Left ventricle myocardium superior (tissue), 1 donor: ENCODE measurements at regions not wholly inside any gene's neighbourhood (a gene's known extent, or its start where the extent isn't known, plus 50 kb on each side); places are given as distances from the start of the nearest gene placed in this dataset.
"Not testable (repeated sequence)": the region's sequence is repeated elsewhere in the genome, so short reads cannot be mapped to it uniquely, and the experiment has no call there.

ENCODE experiments used
- ATAC-seq: fragments of 200-7000 bp; cut with Tn5 transposase; one replicate; pipeline ENCODE4 v1.9.1; 2020; ENCODE audit warnings: mild to moderate bottlenecking, moderate library complexity
- DNase-seq: peaks from one replicate; pipeline ENCODE4 v3.0.0-alpha.2; 2020
- intact Hi-C: fragments of 100-400 bp; cut with micrococcal nuclease; formaldehyde crosslinking; loops from one replicate; pipeline ENCODE4 v1.11.0; 2022
- donor health status: DM: no; HTN: yes; CAD: no; lungs with severe emphysema.

- DNase-seq (no peak), ATAC-seq (no peak)
- intact Hi-C loops, result no loop called here
These were observed 76.6 kb upstream of the CCND2 start for GRCh38 chr12:4196805-4197420.

GRCh38 chr12:4194668-4195067 is 78.9 kb upstream of the CCND2 start:
- DNase-seq, result no peak
- intact Hi-C loops, result no loop called here
- ATAC-seq, result no peak

- DNase-seq, result no peak
- no peak for ATAC-seq
- intact Hi-C loops, result no loop called here
These were observed 79.7 kb upstream of the CCND2 start for GRCh38 chr12:4193821-4194220.

DNA sequence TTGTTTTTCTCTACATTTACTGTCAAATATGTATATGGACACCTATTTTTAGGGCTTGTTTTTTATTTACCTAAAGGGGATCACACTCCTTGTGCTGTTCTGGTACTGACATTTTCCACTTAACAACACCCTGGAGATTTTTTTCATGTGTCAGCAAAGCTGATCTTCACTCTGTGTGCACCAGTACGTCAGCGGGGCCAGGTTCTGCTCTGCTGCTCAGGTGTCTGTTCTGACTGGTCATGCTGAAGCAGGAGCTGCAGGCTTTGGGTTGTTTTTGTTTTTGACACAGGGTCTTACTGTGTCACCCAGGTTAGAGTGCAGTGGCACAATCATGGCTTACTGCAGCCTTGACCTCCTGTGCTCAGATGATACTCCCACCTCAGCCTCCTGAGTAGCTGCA is 81.9 kb upstream of the CCND2 start:
- no peak for ATAC-seq
- intact Hi-C loops, result no loop called here
- DNase-seq, result no peak

- intact Hi-C loops, result no loop called here
- DNase-seq, result no peak
- ATAC-seq, result no peak
These were observed 82.4 kb upstream of the CCND2 start for GRCh38 chr12:4191149-4191548.

- intact Hi-C loops, result no loop called here
- DNase-seq (no peak), ATAC-seq (no peak)
These were observed 83.0 kb upstream of the CCND2 start for GRCh38 chr12:4190366-4191063.

DNA sequence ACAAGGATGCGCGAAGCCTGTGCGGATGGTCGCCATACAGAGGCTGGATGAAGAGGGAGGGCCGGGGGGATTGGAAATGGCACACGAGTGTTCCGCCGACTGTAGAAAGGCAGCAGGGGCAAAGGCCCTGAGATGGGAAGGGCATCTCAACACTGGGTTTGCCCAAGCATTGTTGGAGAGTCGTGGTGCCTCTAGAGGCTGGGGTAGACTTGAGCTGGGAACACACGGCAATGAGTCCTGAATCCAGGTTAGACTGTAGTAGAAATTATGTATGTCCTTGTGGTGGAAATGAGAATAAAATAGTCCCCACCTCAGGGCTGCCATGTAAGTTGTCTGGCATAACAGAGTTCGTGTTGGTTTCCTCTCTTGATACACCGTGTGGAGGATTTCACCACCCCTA is 83.8 kb upstream of the CCND2 start:
- no peak for DNase-seq
- no peak for ATAC-seq
- intact Hi-C loops, result no loop called here

DNA sequence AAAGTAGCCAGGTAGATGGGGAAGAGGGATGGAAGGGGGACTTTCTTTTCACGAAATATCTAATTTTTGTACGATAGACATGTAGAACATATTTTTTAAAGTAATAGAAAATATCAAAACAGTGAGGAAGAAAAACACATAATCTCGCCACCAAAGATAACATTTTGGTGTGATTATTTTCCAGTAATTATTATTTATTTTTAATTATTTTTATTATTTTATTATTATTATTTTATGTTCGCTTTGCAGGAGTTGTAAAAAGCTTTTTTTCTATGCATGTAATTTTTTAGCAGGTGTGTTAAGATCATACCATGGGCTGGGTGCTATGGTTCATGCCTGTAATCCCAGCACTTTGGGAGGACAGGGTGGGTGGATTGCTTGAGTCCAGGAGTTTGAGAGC is 85.6 kb upstream of the CCND2 start:
- ATAC-seq (no peak), DNase-seq (no peak)
- intact Hi-C loops, result no loop called here

DNA sequence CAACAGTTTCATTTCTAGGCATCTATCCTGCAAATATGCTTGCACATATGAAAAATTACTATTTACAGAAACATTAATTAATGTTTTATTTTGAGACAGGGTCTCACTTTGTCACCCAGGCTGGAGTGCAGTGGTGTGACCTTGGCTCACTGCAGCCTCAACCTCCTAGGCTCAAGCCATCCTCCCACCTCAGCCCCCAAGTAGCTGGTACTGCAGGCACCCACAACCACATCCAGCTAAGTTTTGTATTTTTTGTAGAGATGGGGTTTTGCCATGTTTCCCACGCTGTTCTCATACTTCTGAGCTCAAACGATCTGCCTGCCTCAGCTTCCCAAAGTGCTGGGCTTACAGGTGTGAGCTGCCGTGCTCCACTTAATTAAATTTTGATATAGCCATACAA is 86.2 kb upstream of the CCND2 start:
- ATAC-seq, DNase-seq, intact Hi-C loops: not testable (repeated sequence)

DNA sequence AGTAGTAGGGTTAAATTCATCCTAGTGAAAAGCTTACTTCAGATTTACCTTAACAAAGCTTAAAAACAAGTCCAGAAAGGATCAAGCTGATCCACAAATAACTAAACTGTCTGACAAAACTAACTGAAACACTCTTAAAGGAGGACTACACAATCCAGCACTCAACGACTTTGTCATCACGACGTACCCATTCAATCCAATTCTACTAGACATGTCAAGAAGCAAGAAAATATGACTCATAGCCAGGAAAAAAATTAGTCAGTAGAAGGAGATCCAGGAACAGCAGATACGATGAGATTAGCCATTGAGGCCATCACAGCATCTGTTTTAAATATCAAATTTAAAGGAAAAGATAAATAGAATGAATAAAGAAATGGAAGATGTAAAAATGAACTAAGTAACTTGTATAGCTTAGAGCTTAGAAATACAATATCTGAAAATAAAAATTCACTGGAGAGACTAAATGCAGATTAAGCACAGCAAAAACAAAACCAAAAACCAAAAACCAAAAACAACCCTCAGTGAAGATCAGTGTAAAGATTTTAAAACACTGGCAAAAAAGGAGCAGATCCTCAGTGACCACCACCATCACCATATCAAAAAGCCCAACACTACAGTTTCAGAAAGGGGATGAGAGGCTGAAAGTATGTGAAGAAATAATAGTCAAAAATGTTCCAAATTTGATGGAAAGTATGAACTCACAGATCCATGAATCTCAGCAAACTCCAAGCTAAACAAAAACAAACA is 95.0 kb upstream of the CCND2 start:
- ATAC-seq (no peak), DNase-seq (no peak)
- intact Hi-C loops, result no loop called here

- ATAC-seq (no peak), DNase-seq (no peak)
- intact Hi-C loops, result no loop called here
These were observed 96.3 kb upstream of the CCND2 start for GRCh38 chr12:4177262-4177661.

GRCh38 chr12:4176168-4176567 is 97.4 kb upstream of the CCND2 start:
- intact Hi-C loops, result no loop called here
- no peak for DNase-seq
- no peak for ATAC-seq

GRCh38 chr12:4174417-4174816 is 99.1 kb upstream of the CCND2 start:
- DNase-seq (no peak), ATAC-seq (no peak)
- intact Hi-C loops, result no loop called here

DNA sequence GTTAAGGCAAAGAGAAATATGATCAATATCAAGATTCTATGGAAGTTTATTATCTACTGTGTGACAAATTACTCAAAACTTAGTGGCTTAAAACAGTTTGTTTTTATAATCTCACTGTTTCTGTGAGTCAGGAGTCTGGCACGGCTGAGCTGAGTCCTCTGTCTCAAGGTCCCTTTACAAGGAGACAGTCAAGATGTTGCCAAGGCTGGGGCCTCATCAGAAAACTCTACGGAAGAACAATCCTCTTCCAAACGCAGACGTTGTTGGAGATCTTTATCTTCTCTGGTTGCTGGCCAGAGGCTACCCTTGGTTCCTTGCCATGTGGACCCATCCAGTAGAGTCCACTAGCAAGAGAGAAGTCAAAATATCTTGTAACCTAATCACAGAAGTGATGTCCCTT is 100.6 kb upstream of the CCND2 start:
- ATAC-seq (no peak), DNase-seq (no peak)
- intact Hi-C loops, result no loop called here

DNA sequence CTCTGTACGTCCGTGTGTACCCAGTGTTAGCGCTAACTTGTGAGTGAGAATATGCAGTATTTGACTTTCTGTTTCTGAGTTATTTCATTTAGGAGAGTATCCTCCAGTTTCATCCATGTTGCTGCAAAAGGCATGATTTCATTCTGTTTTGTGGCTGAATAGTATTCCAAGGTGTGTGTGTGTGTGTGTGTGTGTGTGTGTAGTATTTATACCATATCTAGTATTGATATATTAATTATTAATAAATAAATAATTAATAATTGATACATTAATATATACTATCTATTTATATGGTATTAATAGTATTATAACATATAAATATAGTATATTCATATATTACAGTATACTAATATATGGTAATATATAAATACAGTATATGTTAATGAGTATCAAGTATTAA is 101.8 kb upstream of the CCND2 start:
- ATAC-seq (no peak), DNase-seq (no peak)
- intact Hi-C loops, result no loop called here

DNA sequence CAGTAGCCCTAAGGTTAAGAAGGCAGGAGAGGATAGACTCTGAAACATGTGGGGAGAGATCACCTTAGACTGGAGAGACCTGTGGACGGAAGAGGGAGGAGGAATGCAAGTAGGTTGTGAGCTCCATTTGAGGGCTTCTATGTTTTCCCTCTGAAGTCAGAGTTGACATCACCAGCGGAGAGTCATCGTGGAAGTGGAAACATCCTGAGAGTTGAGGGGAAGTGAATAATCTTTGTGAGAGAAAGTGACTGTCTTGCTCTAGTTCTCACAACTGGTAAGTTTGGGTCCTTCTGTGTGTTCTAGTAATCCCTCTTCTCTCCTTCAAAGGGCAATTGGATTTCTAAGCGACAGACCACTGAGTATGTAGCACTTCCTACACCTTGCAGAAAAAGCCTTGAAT is 103.6 kb upstream of the CCND2 start:
- ATAC-seq (no peak), DNase-seq (no peak)
- intact Hi-C loops, result no loop called here

DNA sequence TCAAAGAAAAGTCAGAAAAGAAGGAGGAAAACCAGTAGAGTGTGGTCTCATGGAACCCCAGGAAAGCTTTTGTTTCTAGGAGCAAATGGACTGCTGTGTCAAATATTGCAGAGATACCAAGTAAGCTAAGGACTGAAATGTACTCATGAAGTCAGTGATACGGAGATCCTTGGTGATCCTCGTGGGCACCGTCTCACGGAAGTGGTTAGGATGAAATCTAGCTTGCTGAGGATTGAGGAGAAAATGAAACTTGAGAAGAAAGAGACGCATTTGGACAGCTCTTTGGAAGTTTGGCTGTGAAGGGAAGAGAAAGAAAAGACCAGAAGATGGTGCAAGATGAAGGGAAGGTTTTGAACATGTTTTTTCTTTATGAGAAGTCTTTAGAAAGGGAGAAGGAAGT is 104.0 kb upstream of the CCND2 start:
- DNase-seq (no peak), ATAC-seq (no peak)
- intact Hi-C loops, result no loop called here

DNA sequence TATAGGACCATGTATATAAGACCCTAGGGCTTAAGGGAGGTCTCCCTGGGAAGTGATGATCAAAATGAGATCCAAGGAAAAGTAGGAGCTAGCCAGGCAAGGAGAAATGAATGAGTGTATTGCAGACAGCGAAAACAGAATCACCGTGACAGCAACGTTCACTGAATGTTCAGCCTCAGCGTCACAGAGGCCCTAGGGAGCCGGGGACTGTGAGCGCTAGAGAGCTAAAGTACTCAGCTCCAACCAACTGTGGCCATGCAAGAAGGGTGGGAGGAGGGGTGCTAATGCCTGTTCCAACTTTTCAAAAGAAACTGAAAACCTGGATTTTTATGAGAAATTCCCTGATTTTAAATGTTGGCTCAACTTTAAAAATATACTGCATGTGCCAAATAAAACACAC is 105.5 kb upstream of the CCND2 start:
- no peak for ATAC-seq
- DNase-seq, result no peak
- intact Hi-C loops, result no loop called here

DNA sequence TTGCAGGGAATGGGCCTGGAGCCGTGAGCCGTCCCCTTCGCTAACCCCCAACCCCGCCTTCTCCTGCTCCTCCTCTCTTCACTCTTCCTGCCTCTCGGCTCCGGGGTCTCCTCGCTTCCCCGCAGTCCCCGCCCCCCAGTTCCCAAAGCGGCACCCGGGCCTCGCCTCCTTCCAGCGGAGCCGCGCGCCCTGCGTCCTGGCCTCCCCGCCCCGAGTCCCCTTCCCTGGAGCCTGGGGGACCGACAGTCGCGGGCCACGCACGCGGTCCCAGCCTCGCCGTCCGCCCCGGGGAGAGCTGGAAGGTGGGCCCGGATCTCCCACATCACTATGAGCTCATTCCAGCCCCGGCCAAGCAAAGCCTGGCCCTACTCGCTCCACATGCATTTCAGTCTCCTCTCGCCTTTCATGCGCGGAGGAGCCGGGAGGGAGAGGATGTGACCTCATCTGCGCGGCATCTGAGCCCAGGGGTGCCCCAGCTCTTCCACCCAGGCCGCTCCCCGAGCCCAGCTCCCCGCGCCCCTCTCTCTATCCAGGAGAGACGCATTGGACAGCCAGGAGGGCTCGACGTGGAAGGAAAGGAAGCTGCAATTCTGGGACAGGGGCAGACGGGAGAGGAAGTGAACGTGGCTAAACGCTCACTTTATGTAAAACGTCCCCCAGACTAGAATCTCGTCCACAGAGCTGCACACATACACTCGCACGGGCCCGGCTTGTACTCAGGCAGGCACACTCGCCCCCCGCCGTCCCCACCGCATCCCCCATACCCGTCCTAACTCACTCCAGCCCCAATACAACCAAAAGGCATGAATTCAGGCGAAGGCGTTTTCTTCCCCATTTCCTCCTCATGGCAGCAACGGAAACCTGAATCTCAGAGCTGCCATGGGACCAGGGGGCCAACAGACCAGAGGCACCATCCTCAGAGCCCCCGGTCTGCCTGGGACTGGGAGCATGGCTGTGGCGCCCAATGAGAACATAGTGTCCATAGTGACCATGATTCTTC is 108.7 kb upstream of the CCND2 start:
- ATAC-seq (peak; percentile 95), DNase-seq (peak; percentile 58)
- intact Hi-C loops, result no loop called here

GRCh38 chr12:4164188-4164558 is 109.4 kb upstream of the CCND2 start:
- DNase-seq (no peak), ATAC-seq (no peak)
- intact Hi-C loops, result no loop called here
